H9 (cell line): ENCODE measurements at regions not wholly inside any gene's neighbourhood (a gene's known extent, or its start where the extent isn't known, plus 50 kb on each side); places are given as distances from the start of the nearest gene placed in this dataset.

ENCODE experiments used
- DNase-seq: peaks from one replicate; pipeline ENCODE4 v3.0.0-alpha.2; 2017
- H2AFZ ChIP-seq: one replicate; pipeline ENCODE4 v1.6.1; 2013; ENCODE audit warnings: mild to moderate bottlenecking, low read length, control low read depth, moderate library complexity
- H2AK5ac ChIP-seq: 2 replicates; pipeline ENCODE4 v1.6.1; 2013; ENCODE audit warnings: low read length, control low read depth, mixed read lengths; ENCODE audit not compliant: insufficient read length
- H2BK120ac ChIP-seq: one replicate; pipeline ENCODE4 v1.6.1; 2013; ENCODE audit warnings: low read depth, mild to moderate bottlenecking, low read length, control low read depth, inconsistent platforms; ENCODE audit not compliant: poor library complexity, severe bottlenecking
- H2BK12ac ChIP-seq: 2 replicates; pipeline ENCODE4 v1.6.1; 2013; ENCODE audit warnings: low read length, control low read depth, mixed read lengths, low read depth; ENCODE audit not compliant: insufficient read length
- H2BK15ac ChIP-seq: 2 replicates; pipeline ENCODE4 v1.6.1; 2013; ENCODE audit warnings: low read depth, low read length, control low read depth
- H2BK20ac ChIP-seq: one replicate; pipeline ENCODE4 v1.6.1; 2013; ENCODE audit warnings: low read depth, mild to moderate bottlenecking, low read length, control low read depth, inconsistent platforms; ENCODE audit not compliant: poor library complexity, severe bottlenecking
- H2BK5ac ChIP-seq: 2 replicates; pipeline ENCODE4 v1.6.1; 2013; ENCODE audit warnings: low read length, control low read depth, mixed read lengths; ENCODE audit not compliant: insufficient read length
- H3K14ac ChIP-seq: 2 replicates; pipeline ENCODE4 v1.6.1; 2013; ENCODE audit warnings: low read length, control low read depth; ENCODE audit not compliant: insufficient read depth
- H3K18ac ChIP-seq: 2 replicates; pipeline ENCODE4 v1.6.1; 2013; ENCODE audit warnings: low read depth, mild to moderate bottlenecking, mixed read lengths, low read length, control low read depth; ENCODE audit not compliant: insufficient read length
- H3K23ac ChIP-seq: 2 replicates; pipeline ENCODE4 v1.6.1; 2013; ENCODE audit warnings: low read length, control low read depth, mixed read lengths, low read depth; ENCODE audit not compliant: insufficient read length
- H3K23me2 ChIP-seq: 2 replicates; pipeline ENCODE4 v1.6.1; 2013; ENCODE audit warnings: low read depth, mild to moderate bottlenecking, mixed read lengths, low read length, control low read depth; ENCODE audit not compliant: insufficient read length, poor library complexity, severe bottlenecking
- H3K27ac ChIP-seq: 2 replicates; pipeline ENCODE4 v1.5.1; 2013; ENCODE audit warnings: low read length, control low read depth, mixed read lengths, low read depth; ENCODE audit not compliant: insufficient read length
- H3K27me3 ChIP-seq: 2 replicates; pipeline ENCODE4 v1.6.1; 2013; ENCODE audit warnings: low read length, control low read depth, inconsistent platforms; ENCODE audit not compliant: insufficient read depth
- H3K4ac ChIP-seq: 2 replicates; pipeline ENCODE4 v1.6.1; 2013; ENCODE audit warnings: low read depth, mild to moderate bottlenecking, control low read depth, inconsistent platforms, low read length, moderate library complexity
- H3K4me1 ChIP-seq: 2 replicates; pipeline ENCODE4 v1.6.1; 2013; ENCODE audit warnings: low read length, control low read depth, inconsistent platforms; ENCODE audit not compliant: insufficient read depth
- H3K4me2 ChIP-seq: 2 replicates; pipeline ENCODE4 v1.6.1; 2013; ENCODE audit warnings: low read length, control low read depth, mixed read lengths; ENCODE audit not compliant: insufficient read length, insufficient read depth
- H3K56ac ChIP-seq: 2 replicates; pipeline ENCODE4 v1.6.1; 2013; ENCODE audit warnings: low read depth, mild to moderate bottlenecking, mixed read lengths, low read length, control low read depth; ENCODE audit not compliant: insufficient read length
- H3K79me1 ChIP-seq: 2 replicates; pipeline ENCODE4 v1.6.1; 2013; ENCODE audit warnings: low read depth, mild to moderate bottlenecking, moderate library complexity, low read length, control low read depth, inconsistent platforms; ENCODE audit not compliant: insufficient read depth, poor library complexity, severe bottlenecking
- H3K79me2 ChIP-seq: 2 replicates; pipeline ENCODE4 v1.6.1; 2013; ENCODE audit warnings: low read length, control low read depth, inconsistent platforms; ENCODE audit not compliant: insufficient read depth
- H3K9ac ChIP-seq: 2 replicates; pipeline ENCODE4 v1.6.1; 2013; ENCODE audit warnings: low read length, control low read depth, mixed read lengths; ENCODE audit not compliant: insufficient read length; ENCODE audit errors: extremely low read depth
- H3K9me3 ChIP-seq: one replicate; pipeline ENCODE4 v1.6.1; 2013; ENCODE audit warnings: low read depth, low read length, inconsistent platforms; ENCODE audit not compliant: control insufficient read depth
- H3T11ph ChIP-seq: one replicate; pipeline ENCODE4 v1.6.1; 2013; ENCODE audit warnings: mild to moderate bottlenecking, low read length, control low read depth, inconsistent platforms
- H4K20me1 ChIP-seq: one replicate; pipeline ENCODE4 v1.6.1; 2013; ENCODE audit not compliant: control insufficient read depth, insufficient read length, insufficient read depth
- H4K5ac ChIP-seq: 2 replicates; pipeline ENCODE4 v1.6.1; 2013; ENCODE audit warnings: low read depth, mild to moderate bottlenecking, mixed read lengths, low read length, control low read depth; ENCODE audit not compliant: insufficient read length
- H4K8ac ChIP-seq: replicated peaks from 2 replicates; pipeline ENCODE4 v1.6.1; 2013; ENCODE audit warnings: low read length, control low read depth, mixed read lengths, low read depth; ENCODE audit not compliant: insufficient read length
- H4K91ac ChIP-seq: 2 replicates; pipeline ENCODE4 v1.6.1; 2013; ENCODE audit warnings: low read depth, mild to moderate bottlenecking, moderate library complexity, mixed read lengths, low read length, control low read depth; ENCODE audit not compliant: insufficient read length
- H3K27ac Mint-ChIP-seq, 3 experiments: 2 replicates in 2 of 3; 3 replicates in 1 of 3; pipeline ENCODE4 v1.8.0; 2020 to 2021; ENCODE audit warnings: mixed read lengths in 3 of 3, mild to moderate bottlenecking in 1 of 3, moderate library complexity in 1 of 3
- H3K27me3 Mint-ChIP-seq: 2 replicates; pipeline ENCODE4 v1.8.0; 2021; ENCODE audit warnings: low read depth, mild to moderate bottlenecking, moderate library complexity, mixed read lengths
- H3K36me3 Mint-ChIP-seq, 3 experiments: 2 replicates in 2 of 3; 3 replicates in 1 of 3; pipeline ENCODE4 v1.8.0; 2020 to 2021; ENCODE audit warnings: low read depth in 3 of 3, mixed read lengths in 3 of 3; ENCODE audit not compliant: insufficient read depth in 1 of 3
- H3K4me1 Mint-ChIP-seq, 2 experiments: 2 replicates each; pipeline ENCODE4 v1.8.0; 2020; ENCODE audit warnings: mixed read lengths in 2 of 2
- H3K4me3 Mint-ChIP-seq, 2 experiments: 2 replicates in 1 of 2; 3 replicates in 1 of 2; pipeline ENCODE4 v1.8.0; 2020 to 2021; ENCODE audit warnings: mild to moderate bottlenecking in 2 of 2, mixed read lengths in 2 of 2, moderate library complexity in 1 of 2
- H3K9me3 Mint-ChIP-seq, 2 experiments: 2 replicates in 1 of 2; 3 replicates in 1 of 2; pipeline ENCODE4 v1.8.0; 2020; ENCODE audit warnings: mild to moderate bottlenecking in 2 of 2, mixed read lengths in 2 of 2, moderate library complexity in 1 of 2
- WGBS: extraction: QIAGEN DNeasy Blood & Tissue Kit; methylation state at CpG from one replicate; pipeline ENCODE4 v1.1.7; 2013; ENCODE audit warnings: missing lambda C conversion rate, low lambda C conversion rate, mixed read lengths; ENCODE audit not compliant: insufficient read length; ENCODE audit errors: extremely low coverage; 5-methylcytosine and 5-hydroxymethylcytosine counted together
- TF ChIP-seq, protein P1 (sequence below): fragments of 200-600 bp; sonication (generic); conservative IDR thresholded peaks from 3 replicates; pipeline ENCODE4 v1.8.0; 2021; ENCODE audit warnings: antibody characterized with exemption, mild to moderate bottlenecking

DNA sequence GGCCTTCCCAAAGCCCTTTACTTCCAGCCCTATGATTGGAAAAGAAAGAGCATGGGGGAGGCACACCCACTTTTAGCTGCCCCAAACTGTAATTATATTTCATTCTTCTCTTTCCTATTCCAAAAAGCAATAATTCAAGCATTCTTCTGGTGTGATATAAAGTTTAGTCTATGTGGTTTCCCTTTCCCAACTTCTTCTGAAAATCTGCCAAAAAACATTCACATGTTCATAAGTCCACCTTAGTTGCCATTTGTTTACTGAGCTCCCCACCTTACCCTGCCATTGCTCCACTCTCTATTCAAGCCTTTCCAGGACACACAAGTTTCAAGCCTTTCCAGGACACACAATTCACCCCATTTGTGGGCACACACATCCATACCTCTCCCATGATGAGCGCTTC is 111.6 kb upstream of the BMAL1 start:
- no peaks in the 10 kb centered on the region; the same call in 1 of the 2 replicates for H3K27me3 Mint-ChIP-seq
- Histone ChIP-seq H3K27ac (no peak overlapping the region), H2AFZ (no peak overlapping the region), H3K4ac (no peak overlapping the region), H3K14ac (no peak overlapping the region), H3T11ph (no peak overlapping the region), H4K5ac (no peak overlapping the region), H3K79me1 (no peaks in the 10 kb centered on the region), H4K91ac (no peak overlapping the region), H3K4me2 (no peak overlapping the region), H2BK20ac (no peak overlapping the region), H3K4me1 (no peaks in the 10 kb centered on the region), H3K56ac (no peak overlapping the region), H3K9me3 (no peaks in the 10 kb centered on the region), H4K8ac (no peak overlapping the region), H2BK5ac (no peak overlapping the region), H3K9ac (no peak overlapping the region), H3K23me2 (no peaks in the 10 kb centered on the region), H2BK12ac (no peak overlapping the region), H2BK120ac (no peak overlapping the region), H3K27me3 (no peaks in the 10 kb centered on the region), H4K20me1 (no peaks in the 10 kb centered on the region), H2BK15ac (no peak overlapping the region), H3K79me2 (no peaks in the 10 kb centered on the region), H2AK5ac (no peak overlapping the region), H3K18ac (no peak overlapping the region), H3K23ac (no peak overlapping the region)
- TF ChIP-seq, protein P1, sequence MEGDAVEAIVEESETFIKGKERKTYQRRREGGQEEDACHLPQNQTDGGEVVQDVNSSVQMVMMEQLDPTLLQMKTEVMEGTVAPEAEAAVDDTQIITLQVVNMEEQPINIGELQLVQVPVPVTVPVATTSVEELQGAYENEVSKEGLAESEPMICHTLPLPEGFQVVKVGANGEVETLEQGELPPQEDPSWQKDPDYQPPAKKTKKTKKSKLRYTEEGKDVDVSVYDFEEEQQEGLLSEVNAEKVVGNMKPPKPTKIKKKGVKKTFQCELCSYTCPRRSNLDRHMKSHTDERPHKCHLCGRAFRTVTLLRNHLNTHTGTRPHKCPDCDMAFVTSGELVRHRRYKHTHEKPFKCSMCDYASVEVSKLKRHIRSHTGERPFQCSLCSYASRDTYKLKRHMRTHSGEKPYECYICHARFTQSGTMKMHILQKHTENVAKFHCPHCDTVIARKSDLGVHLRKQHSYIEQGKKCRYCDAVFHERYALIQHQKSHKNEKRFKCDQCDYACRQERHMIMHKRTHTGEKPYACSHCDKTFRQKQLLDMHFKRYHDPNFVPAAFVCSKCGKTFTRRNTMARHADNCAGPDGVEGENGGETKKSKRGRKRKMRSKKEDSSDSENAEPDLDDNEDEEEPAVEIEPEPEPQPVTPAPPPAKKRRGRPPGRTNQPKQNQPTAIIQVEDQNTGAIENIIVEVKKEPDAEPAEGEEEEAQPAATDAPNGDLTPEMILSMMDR, result no peak
- WGBS, result no CpG with 5 or more reads among the region's 1 CpG
- H3K9me3 Mint-ChIP-seq, result no peaks in the 10 kb centered on the region
- H3K4me3 Mint-ChIP-seq, result no peak overlapping the region
- DNase-seq, result no peak
- peaks cover under 1 to 5% of the 10 kb centered on the region in 2 experiments; a peak in 2 of 4 replicates for H3K4me1 Mint-ChIP-seq
- no peak overlapping the region for H3K27ac Mint-ChIP-seq
- H3K36me3 Mint-ChIP-seq, result no peaks in the 10 kb centered on the region
